PC-9 (cell line): ENCODE measurements at regions not wholly inside any gene's neighbourhood (a gene's known extent, or its start where the extent isn't known, plus 50 kb on each side); places are given as distances from the start of the nearest gene placed in this dataset.

Experiments used
- BruUV-seq: library from RNA; stranded (reverse); fragments of 400-500 nt; replicated peaks from 2 replicates; lab custom pipeline; 2021; lab: Mats Ljungman, UMichigan
- CTCF ChIA-PET: fragments of 300-600 bp; sonication (Branson Sonifier 250); formaldehyde crosslinking; loops from one replicate; lab custom pipeline; 2022; ENCODE audit warnings: antibody characterized with exemption; lab: Charles Lee
- POLR2A ChIA-PET: fragments of 300-600 bp; sonication (Branson Sonifier 250); formaldehyde crosslinking; loops from one replicate; lab custom pipeline; 2022; ENCODE audit warnings: antibody characterized with exemption; ENCODE audit not compliant: unreplicated experiment; lab: Charles Lee
- DNase-seq, 2 experiments: peaks; one replicate each; pipeline versions ENCODE4 v3.0.0 to v3.0.0-alpha.2; 2015 to 2022; ENCODE audit warnings: mixed read lengths in 1 of 2
- H2AFZ ChIP-seq: fragments of 200-600 bp; sonication (generic); 2 replicates; pipeline ENCODE4 v1.8.1; 2017; ENCODE audit warnings: antibody characterized with exemption
- H3F3A ChIP-seq: fragments of 200-600 bp; sonication (generic); 2 replicates; pipeline ENCODE4 v1.8.1; 2017; ENCODE audit warnings: antibody characterized with exemption, mild to moderate bottlenecking, low read depth; ENCODE audit not compliant: insufficient read depth
- H3K27ac ChIP-seq: fragments of 200-600 bp; sonication (generic); 2 replicates; pipeline ENCODE4 v1.6.1; 2016; ENCODE audit warnings: mixed run types
- H3K27me3 ChIP-seq: fragments of 200-600 bp; sonication (generic); 2 replicates; pipeline ENCODE4 v1.6.1; 2016; ENCODE audit warnings: low read depth, mixed run types; ENCODE audit not compliant: insufficient read depth
- H3K36me3 ChIP-seq: fragments of 200-600 bp; sonication (generic); 2 replicates; pipeline ENCODE4 v1.6.1; 2016; ENCODE audit warnings: low read depth, mixed run types
- H3K4me1 ChIP-seq: fragments of 200-600 bp; sonication (generic); replicated peaks from 2 replicates; pipeline ENCODE4 v1.6.1; 2016; ENCODE audit warnings: mixed run types; ENCODE audit not compliant: insufficient read depth
- H3K4me2 ChIP-seq: fragments of 200-600 bp; sonication (generic); 2 replicates; pipeline ENCODE4 v1.6.1; 2017; ENCODE audit warnings: mixed run types
- H3K4me3 ChIP-seq: fragments of 200-600 bp; sonication (generic); 2 replicates; pipeline ENCODE4 v1.6.1; 2016; ENCODE audit warnings: mixed run types
- H3K79me2 ChIP-seq: fragments of 200-600 bp; sonication (generic); 2 replicates; pipeline ENCODE4 v1.6.1; 2017; ENCODE audit warnings: low read depth, mixed run types
- H3K9me2 ChIP-seq: fragments of 200-600 bp; sonication (generic); 2 replicates; pipeline ENCODE4 v1.8.1; 2017; ENCODE audit warnings: mild to moderate bottlenecking; ENCODE audit not compliant: insufficient read depth
- H3K9me3 ChIP-seq: fragments of 200-600 bp; sonication (generic); 2 replicates; pipeline ENCODE4 v1.8.1; 2016; ENCODE audit warnings: low read depth; ENCODE audit not compliant: insufficient read depth
- H4K20me1 ChIP-seq: fragments of 200-600 bp; sonication (generic); 2 replicates; pipeline ENCODE4 v1.8.1; 2017; ENCODE audit not compliant: insufficient read depth
- EZH2 ChIP-seq: fragments of 200-600 bp; sonication (generic); IDR thresholded peaks from 2 replicates; pipeline ENCODE4 v1.8.0; 2017; ENCODE audit warnings: antibody characterized with exemption, low read depth
- intact Hi-C: fragments of 100-400 bp; cut with micrococcal nuclease; formaldehyde crosslinking; loops from one replicate; pipeline ENCODE4 v1.10.0; 2022; ENCODE audit not compliant: unreplicated experiment
- TF ChIP-seq, protein P1 (sequence below): fragments of 200-600 bp; sonication (generic); conservative IDR thresholded peaks from 2 replicates; pipeline ENCODE4 v1.6.1; 2017; ENCODE audit warnings: mixed run types, antibody characterized with exemption, mild to moderate bottlenecking, moderate library complexity

DNA sequence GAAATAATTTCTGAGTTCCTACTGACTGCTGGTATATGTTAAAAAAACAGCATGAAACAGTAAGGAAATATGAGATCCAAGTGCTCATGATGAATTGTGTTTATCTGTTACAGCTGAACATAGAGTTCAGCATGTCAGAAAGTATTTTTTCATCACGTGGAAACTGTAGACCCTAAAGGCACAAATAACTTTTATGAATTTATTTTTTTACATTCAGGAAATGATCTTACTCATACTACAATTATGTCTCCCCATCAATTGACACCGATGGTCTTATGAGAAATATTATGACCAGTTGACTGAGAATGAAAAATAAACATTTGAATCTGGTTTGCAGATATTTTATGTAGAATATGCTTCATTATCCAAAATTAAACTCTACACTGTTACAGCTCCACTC is 283.1 kb upstream of the SPANXN4 start:
- H3K27me3 ChIP-seq = no peaks in the 10 kb centered on the region
- no peaks in the 10 kb centered on the region; the same call in 1 of the 2 replicates for H3K9me3 ChIP-seq
- no peak overlapping the region for H3K27ac ChIP-seq
- no peaks in the 10 kb centered on the region for H3F3A ChIP-seq
- no peaks in the 10 kb centered on the region for H4K20me1 ChIP-seq
- intact Hi-C loops = no loop called here
- POLR2A ChIA-PET = no interaction called here
- H3K79me2 ChIP-seq = no peaks in the 10 kb centered on the region
- CTCF ChIA-PET = no interaction called here
- no peaks in the 10 kb centered on the region for H3K4me1 ChIP-seq
- TF ChIP-seq, protein P1, sequence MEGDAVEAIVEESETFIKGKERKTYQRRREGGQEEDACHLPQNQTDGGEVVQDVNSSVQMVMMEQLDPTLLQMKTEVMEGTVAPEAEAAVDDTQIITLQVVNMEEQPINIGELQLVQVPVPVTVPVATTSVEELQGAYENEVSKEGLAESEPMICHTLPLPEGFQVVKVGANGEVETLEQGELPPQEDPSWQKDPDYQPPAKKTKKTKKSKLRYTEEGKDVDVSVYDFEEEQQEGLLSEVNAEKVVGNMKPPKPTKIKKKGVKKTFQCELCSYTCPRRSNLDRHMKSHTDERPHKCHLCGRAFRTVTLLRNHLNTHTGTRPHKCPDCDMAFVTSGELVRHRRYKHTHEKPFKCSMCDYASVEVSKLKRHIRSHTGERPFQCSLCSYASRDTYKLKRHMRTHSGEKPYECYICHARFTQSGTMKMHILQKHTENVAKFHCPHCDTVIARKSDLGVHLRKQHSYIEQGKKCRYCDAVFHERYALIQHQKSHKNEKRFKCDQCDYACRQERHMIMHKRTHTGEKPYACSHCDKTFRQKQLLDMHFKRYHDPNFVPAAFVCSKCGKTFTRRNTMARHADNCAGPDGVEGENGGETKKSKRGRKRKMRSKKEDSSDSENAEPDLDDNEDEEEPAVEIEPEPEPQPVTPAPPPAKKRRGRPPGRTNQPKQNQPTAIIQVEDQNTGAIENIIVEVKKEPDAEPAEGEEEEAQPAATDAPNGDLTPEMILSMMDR = no peak
- no peak for TF ChIP-seq EZH2
- H3K4me3 ChIP-seq = no peak overlapping the region
- no peaks in the 10 kb centered on the region for H3K36me3 ChIP-seq
- no peak overlapping the region for H2AFZ ChIP-seq
- H3K4me2 ChIP-seq = no peak overlapping the region
- no TSS peak for BruUV-seq
- DNase-seq = no peak
- H3K9me2 ChIP-seq = no peaks in the 10 kb centered on the region

DNA sequence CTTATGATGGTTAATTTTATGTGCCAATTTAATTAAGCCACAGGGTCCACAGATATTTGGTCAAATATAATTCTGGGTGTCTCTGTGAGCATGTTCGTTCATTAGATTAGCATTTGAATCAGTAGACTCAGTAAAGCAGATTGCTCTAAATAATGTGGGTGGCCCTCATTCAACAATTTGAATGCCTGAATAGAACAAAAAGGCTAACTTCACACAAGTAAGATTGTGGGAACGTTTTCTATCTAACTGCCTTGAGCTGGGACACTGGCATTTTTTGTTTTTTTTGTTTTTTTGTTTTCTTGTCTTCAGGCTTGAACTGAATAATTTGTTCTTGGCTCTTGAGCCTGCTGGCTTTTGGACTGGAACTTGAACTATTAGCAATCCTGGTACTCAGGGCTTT is 292.4 kb upstream of the SPANXN4 start:
- BruUV-seq = no TSS peak
- Histone ChIP-seq H3K79me2 (no peaks in the 10 kb centered on the region), H3K36me3 (no peaks in the 10 kb centered on the region), H2AFZ (no peak overlapping the region), H3K4me1 (no peaks in the 10 kb centered on the region), H3K9me3 (no peaks in the 10 kb centered on the region), H3K27me3 (no peaks in the 10 kb centered on the region), H3K4me3 (no peak overlapping the region), H3K4me2 (no peak overlapping the region), H3K27ac (no peak overlapping the region), H3K9me2 (no peaks in the 10 kb centered on the region), H4K20me1 (no peaks in the 10 kb centered on the region), H3F3A (no peaks in the 10 kb centered on the region)
- intact Hi-C loops = no loop called here
- DNase-seq = no peak
- POLR2A ChIA-PET = no interaction called here
- TF ChIP-seq, protein P1 = no peak
- TF ChIP-seq EZH2 = no peak
- CTCF ChIA-PET = no interaction called here

DNA sequence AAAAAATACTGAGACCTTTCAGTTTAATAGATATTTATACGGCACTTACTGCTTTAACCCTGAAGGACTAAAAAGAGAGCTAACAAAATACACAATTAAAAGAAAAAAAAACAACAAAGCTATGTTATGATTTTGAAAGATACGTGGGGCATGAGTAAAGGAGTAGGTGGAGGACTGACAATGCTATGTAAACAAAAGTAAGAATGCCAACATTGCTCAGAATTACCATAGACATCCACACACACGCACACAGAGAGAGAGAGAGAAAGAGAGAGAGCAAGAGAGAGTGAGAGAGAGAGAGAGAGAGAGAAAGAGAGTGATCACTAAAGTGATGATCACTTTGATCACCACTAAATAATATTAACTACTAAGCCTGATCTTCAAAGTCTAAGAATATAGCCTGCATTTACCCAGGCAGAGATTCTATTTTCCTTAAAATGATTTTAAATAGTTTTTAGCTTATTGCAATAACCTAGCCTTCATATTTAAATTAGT is 313.9 kb upstream of the SPANXN4 start:
- no peaks in the 10 kb centered on the region for H4K20me1 ChIP-seq
- no TSS peak for BruUV-seq
- H3K36me3 ChIP-seq = no peaks in the 10 kb centered on the region
- intact Hi-C loops = no loop called here
- TF ChIP-seq, protein P1 = no peak
- TF ChIP-seq EZH2 = no peak
- no peaks in the 10 kb centered on the region for H3K27me3 ChIP-seq
- no peak overlapping the region for H2AFZ ChIP-seq
- H3K79me2 ChIP-seq = no peaks in the 10 kb centered on the region
- no peaks in the 10 kb centered on the region for H3K9me3 ChIP-seq
- no peaks in the 10 kb centered on the region for H3K9me2 ChIP-seq
- POLR2A ChIA-PET = no interaction called here
- H3K4me1 ChIP-seq = no peaks in the 10 kb centered on the region
- H3K4me3 ChIP-seq = no peak overlapping the region
- H3K27ac ChIP-seq = no peak overlapping the region
- no peaks in the 10 kb centered on the region for H3F3A ChIP-seq
- CTCF ChIA-PET = no interaction called here
- H3K4me2 ChIP-seq = no peak overlapping the region
- DNase-seq = no peak
